HepG2 (cell line): ENCODE measurements at regions not wholly inside any gene's neighbourhood (a gene's known extent, or its start where the extent isn't known, plus 50 kb on each side); places are given as distances from the start of the nearest gene placed in this dataset.

Experiments
- ATAC-seq: fragments of 200-7000 bp; cut with Tn5 transposase; 3 replicates; pipeline ENCODE4 v1.9.1; 2020; ENCODE audit warnings: mild to moderate bottlenecking, moderate library complexity
- BruUV-seq: library from RNA; stranded (reverse); fragments of 400-500 nt; replicated peaks from 2 replicates; lab custom pipeline; 2021; lab: Mats Ljungman, UMichigan
- CTCF ChIA-PET: fragments of 300-600 bp; formaldehyde crosslinking; extraction: SDS; loops from one replicate; lab custom pipeline; 2021; ENCODE audit warnings: low total read pairs, inconsistent platforms, low intra/inter-chr PET ratio; lab: Yijun Ruan, JAX
- POLR2A ChIA-PET: fragments of 350-600 bp; sonication (Branson Sonifier 250); formaldehyde crosslinking; loops from one replicate; lab custom pipeline; 2020; ENCODE audit warnings: antibody characterized with exemption, inconsistent platforms; lab: Yijun Ruan, JAX
- DNase-seq: peaks from one replicate; pipeline ENCODE4 v3.0.0-alpha.2; 2015; ENCODE audit warnings: low spot score
- FAIRE-seq: peaks from 3 replicates; lab custom pipeline; 2011; peaks lifted over from hg19 to GRCh38; lab: Jason Lieb, UNC
- H2AFZ ChIP-seq: one replicate; pipeline ENCODE4 v1.6.1; 2011; ENCODE audit warnings: low read length, inconsistent platforms
- H3K27ac ChIP-seq: fragments of 300-600 bp; 3 replicates; pipeline ENCODE4 v1.8.0; 2011; ENCODE audit warnings: mixed run types, mild to moderate bottlenecking, mixed read lengths, low read length, inconsistent platforms; ENCODE audit not compliant: insufficient read depth; ENCODE audit errors: extremely low read length
- H3K27me3 ChIP-seq, 2 experiments: fragments of 200-600 bp in 1 of 2; 2 replicates in 1 of 2; 3 replicates in 1 of 2; pipeline versions ENCODE4 v1.6.0 to v1.8.0; 2011; ENCODE audit warnings: low read length in 2 of 2, mild to moderate bottlenecking in 2 of 2, moderate library complexity in 2 of 2, inconsistent platforms in 1 of 2; ENCODE audit not compliant: insufficient read depth in 2 of 2, control insufficient read depth in 1 of 2
- H3K36me3 ChIP-seq, 2 experiments: fragments of 200-600 bp in 1 of 2; replicated peaks in 1 of 2; 2 replicates in 1 of 2; 3 replicates in 1 of 2; pipeline versions ENCODE4 v1.5.1 to v1.8.0; 2011; ENCODE audit warnings: low read length in 2 of 2, inconsistent platforms in 1 of 2; ENCODE audit not compliant: insufficient read depth in 2 of 2, control insufficient read depth in 1 of 2
- H3K4me1 ChIP-seq: 2 replicates; pipeline ENCODE4 v1.5.1; 2012; ENCODE audit warnings: low read length, inconsistent platforms; ENCODE audit not compliant: insufficient read depth
- H3K4me2 ChIP-seq: 2 replicates; pipeline ENCODE4 v1.6.0; 2011; ENCODE audit warnings: low read depth, low read length, inconsistent platforms
- H3K4me3 ChIP-seq, 3 experiments: fragments of 200-600 bp in 1 of 3; sonication (generic), shearing (Covaris generic) in 1 of 3; replicated peaks in 1 of 3; 2 replicates each; pipeline ENCODE4 v1.5.1; 2011 to 2016; ENCODE audit warnings: low read length in 3 of 3, inconsistent platforms in 2 of 3, low read depth in 2 of 3, mild to moderate bottlenecking in 2 of 3, control low read depth in 1 of 3, mixed read lengths in 1 of 3; ENCODE audit not compliant: insufficient read depth in 1 of 3
- H3K79me2 ChIP-seq: one replicate; pipeline ENCODE4 v1.6.1; 2011; ENCODE audit warnings: low read length, inconsistent platforms; ENCODE audit not compliant: insufficient read depth
- H3K9ac ChIP-seq: 2 replicates; pipeline ENCODE4 v1.6.0; 2011; ENCODE audit warnings: mild to moderate bottlenecking, low read depth, low read length, inconsistent platforms; ENCODE audit not compliant: insufficient read depth
- H3K9me3 ChIP-seq: 2 replicates; pipeline ENCODE4 v1.5.1; 2012; ENCODE audit warnings: mild to moderate bottlenecking, low read length
- H4K20me1 ChIP-seq: 2 replicates; pipeline ENCODE4 v1.6.0; 2011; ENCODE audit warnings: inconsistent platforms, mild to moderate bottlenecking, low read length, moderate library complexity; ENCODE audit not compliant: insufficient read depth
- CCAR2 ChIP-seq: fragments of 200-400 bp; formaldehyde crosslinking; optimal IDR thresholded peaks from 2 replicates; pipeline ENCODE3; 2018; ENCODE audit warnings: low read depth, mild to moderate bottlenecking, low read length, moderate library complexity
- DMAP1 ChIP-seq: IDR thresholded peaks from 2 replicates; pipeline ENCODE4 v1.6.1; 2016
- GTF3A ChIP-seq: sonication (generic); formaldehyde crosslinking; conservative IDR thresholded peaks from 2 replicates; pipeline ENCODE4 v1.4.0; 2020; ENCODE audit warnings: mild to moderate bottlenecking, missing genetic modification reagents
- MXD4 ChIP-seq: IDR thresholded peaks from 2 replicates; pipeline ENCODE4 v1.6.1; 2016; ENCODE audit warnings: mild to moderate bottlenecking, missing biosample characterization, missing genetic modification reagents
- PCBP1 ChIP-seq: fragments of 200-400 bp; formaldehyde crosslinking; IDR thresholded peaks from 2 replicates; pipeline ENCODE4 v1.6.1; 2017; ENCODE audit warnings: mild to moderate bottlenecking, low read depth, low read length, borderline replicate concordance
- POLR2AphosphoS5 ChIP-seq: IDR thresholded peaks from 2 replicates; pipeline ENCODE4 v1.6.1; 2012; ENCODE audit warnings: low read depth, low read length
- RBFOX2 ChIP-seq: fragments of 200-400 bp; formaldehyde crosslinking; IDR thresholded peaks from 2 replicates; pipeline ENCODE4 v1.6.1; 2017; ENCODE audit warnings: low read depth, mild to moderate bottlenecking, low read length
- RFXANK ChIP-seq: IDR thresholded peaks from 2 replicates; pipeline ENCODE4 v1.6.1; 2016
- TMF1 ChIP-seq: sonication (generic); formaldehyde crosslinking; IDR thresholded peaks from 2 replicates; pipeline ENCODE4 v1.8.1; 2022; ENCODE audit warnings: low read depth, missing genetic modification reagents
- TOE1 ChIP-seq: sonication (generic); formaldehyde crosslinking; IDR thresholded peaks from 2 replicates; pipeline ENCODE4 v1.4.0; 2020; ENCODE audit warnings: mild to moderate bottlenecking, missing genetic modification reagents
- ZNF235 ChIP-seq: sonication (generic); formaldehyde crosslinking; IDR thresholded peaks from 2 replicates; pipeline ENCODE4 v1.8.1; 2023; ENCODE audit warnings: mild to moderate bottlenecking, missing genetic modification reagents, borderline replicate concordance
- ZNF3 ChIP-seq: IDR thresholded peaks from 2 replicates; pipeline ENCODE4 v1.7.0; 2017; ENCODE audit warnings: inconsistent platforms
- ZNF761 ChIP-seq: sonication (generic); formaldehyde crosslinking; conservative IDR thresholded peaks from 2 replicates; pipeline ENCODE4 v1.4.0; 2020; ENCODE audit warnings: mild to moderate bottlenecking, missing genetic modification reagents
- ZSCAN31 ChIP-seq: sonication (generic); formaldehyde crosslinking; IDR thresholded peaks from 2 replicates; pipeline ENCODE4 v1.5.0; 2020; ENCODE audit warnings: low read depth, mild to moderate bottlenecking, missing genetic modification reagents
- WGBS: methylation state at CpG from one replicate; pipeline ENCODE4 v1.1.6; 2017; ENCODE audit warnings: low lambda C conversion rate; 5-methylcytosine and 5-hydroxymethylcytosine counted together
- in situ Hi-C: cut with HindIII; loops from 2 replicates; pipeline ENCODE4 v1.10.0; 2017; ENCODE audit warnings: low pct_unique_long_range_greater_than_20kb; ENCODE audit not compliant: extremely low pct_ligation_motif_present
- intact Hi-C: fragments of 100-400 bp; cut with micrococcal nuclease; formaldehyde crosslinking; loops from one replicate; pipeline ENCODE4 v1.10.0; 2022; ENCODE audit not compliant: unreplicated experiment
- TF ChIP-seq, protein P1 (sequence below): sonication (generic); formaldehyde crosslinking; IDR thresholded peaks from 2 replicates; pipeline ENCODE4 v1.4.0; 2020; ENCODE audit warnings: missing genetic modification reagents, low read depth, mild to moderate bottlenecking, borderline replicate concordance
- TF ChIP-seq, protein P2 (sequence below): sonication (generic); IDR thresholded peaks from 2 replicates; pipeline ENCODE4 v1.6.1; 2016; ENCODE audit warnings: low read depth, borderline replicate concordance
- TF ChIP-seq, protein P3 (sequence below): sonication (generic); formaldehyde crosslinking; IDR thresholded peaks from 2 replicates; pipeline ENCODE4 v1.8.0; 2022; ENCODE audit warnings: missing genetic modification reagents, mild to moderate bottlenecking, borderline replicate concordance

DNA sequence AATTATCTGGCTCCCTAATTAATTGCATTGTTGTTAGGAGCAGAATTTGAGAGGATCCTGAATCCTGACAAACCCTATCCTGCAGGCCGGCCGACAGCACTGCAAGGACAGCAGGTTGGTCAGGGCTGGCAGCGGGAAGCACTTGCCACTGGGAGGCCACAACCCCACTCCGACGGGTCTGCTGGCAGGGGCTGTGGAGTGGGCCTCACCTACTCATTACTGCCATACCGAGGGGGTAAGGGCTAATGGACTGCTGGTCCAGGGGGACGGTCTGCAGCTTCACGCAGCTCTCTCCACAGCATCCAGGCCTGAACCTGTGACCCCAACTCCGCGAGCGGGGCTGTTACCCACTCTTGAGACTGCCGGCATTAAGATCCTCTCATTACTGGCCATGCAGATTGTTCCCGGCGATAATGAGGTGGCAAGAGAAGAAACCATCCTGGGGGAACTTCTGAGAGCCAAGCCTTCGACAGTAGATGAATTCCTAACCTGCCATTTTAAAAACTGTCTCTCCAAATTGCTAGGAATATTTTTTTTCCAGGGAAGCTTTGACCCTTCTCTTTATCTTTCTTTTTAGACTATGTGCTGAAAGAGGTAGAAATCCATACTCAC is 501.3 kb downstream of the OMA1 start:
- ATAC-seq (no peak), DNase-seq (no peak), FAIRE-seq (no peak)
- H3K79me2 ChIP-seq: no peaks in the 10 kb centered on the region
- POLR2A ChIA-PET: no interaction called here
- CTCF ChIA-PET: no interaction called here
- no peaks in the 10 kb centered on the region for H3K9me3 ChIP-seq
- H4K20me1 ChIP-seq: no peaks in the 10 kb centered on the region
- H3K9ac ChIP-seq: no peak overlapping the region
- no TSS peak for BruUV-seq
- no peak overlapping the region for H3K27ac ChIP-seq
- no peak overlapping the region for H3K4me2 ChIP-seq
- intact Hi-C loops (no loop called here), in situ Hi-C loops (loop anchor here (10.0 to 25.0 kb wide), 2 partner anchors 620 to 1208 kb away; partner anchors contain the start of gene DAB1)
- H3K4me1 ChIP-seq: no peaks in the 10 kb centered on the region
- no peak for TF ChIP-seq ZNF235
- no peak for TF ChIP-seq RBFOX2
- WGBS: 64% methylated on average over 12 of the region's 15 CpGs
- H3K27me3 ChIP-seq: no peaks in the 10 kb centered on the region; a peak in 1 of 5 replicates
- no peaks in the 10 kb centered on the region for H3K36me3 ChIP-seq
- H2AFZ ChIP-seq: no peak overlapping the region
- no peak overlapping the region for H3K4me3 ChIP-seq

DNA sequence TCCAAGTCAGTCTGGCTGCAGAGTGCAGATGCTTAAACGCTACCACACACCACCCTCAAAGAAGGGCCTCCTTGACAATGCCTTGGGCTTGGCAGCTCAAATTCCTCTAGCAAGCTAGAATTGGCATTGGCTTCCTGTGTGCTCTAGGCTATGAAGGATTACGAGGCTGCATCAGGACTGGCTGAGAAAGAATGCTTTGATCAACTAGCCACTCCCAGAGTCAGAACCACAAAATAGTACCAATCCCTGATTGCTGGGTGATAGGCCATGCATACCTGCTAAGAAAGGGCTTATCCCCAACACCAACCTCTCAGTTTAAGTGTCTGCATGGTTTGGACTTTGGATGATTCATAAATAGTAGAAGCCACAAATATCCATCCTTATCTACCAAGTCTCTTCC is 504.9 kb downstream of the OMA1 start:
- Histone ChIP-seq H3K9ac (no peak overlapping the region), H3K79me2 (no peaks in the 10 kb centered on the region), H3K4me3 (no peak overlapping the region), H2AFZ (no peak overlapping the region), H3K9me3 (no peaks in the 10 kb centered on the region), H3K27ac (no peak overlapping the region), H3K4me1 (no peaks in the 10 kb centered on the region)
- CTCF ChIA-PET: no interaction called here
- POLR2A ChIA-PET: no interaction called here
- no peak for FAIRE-seq
- TF ChIP-seq, protein P1, sequence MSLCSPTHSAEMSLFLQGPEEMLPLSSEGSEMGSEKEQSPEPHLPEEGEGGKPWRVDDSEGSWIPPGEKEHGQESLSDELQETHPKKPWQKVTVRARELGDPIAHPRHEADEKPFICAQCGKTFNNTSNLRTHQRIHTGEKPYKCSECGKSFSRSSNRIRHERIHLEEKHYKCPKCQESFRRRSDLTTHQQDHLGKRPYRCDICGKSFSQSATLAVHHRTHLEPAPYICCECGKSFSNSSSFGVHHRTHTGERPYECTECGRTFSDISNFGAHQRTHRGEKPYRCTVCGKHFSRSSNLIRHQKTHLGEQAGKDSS (CRISPR knock-in tag): no peak
- TF ChIP-seq, protein P2, sequence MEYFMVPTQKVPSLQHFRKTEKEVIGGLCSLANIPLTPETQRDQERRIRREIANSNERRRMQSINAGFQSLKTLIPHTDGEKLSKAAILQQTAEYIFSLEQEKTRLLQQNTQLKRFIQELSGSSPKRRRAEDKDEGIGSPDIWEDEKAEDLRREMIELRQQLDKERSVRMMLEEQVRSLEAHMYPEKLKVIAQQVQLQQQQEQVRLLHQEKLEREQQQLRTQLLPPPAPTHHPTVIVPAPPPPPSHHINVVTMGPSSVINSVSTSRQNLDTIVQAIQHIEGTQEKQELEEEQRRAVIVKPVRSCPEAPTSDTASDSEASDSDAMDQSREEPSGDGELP: no peak
- TF ChIP-seq GTF3A (CRISPR knock-in tag) (no peak), PCBP1 (no peak), DMAP1 (no peak), MXD4 (CRISPR knock-in tag) (no peak), RFXANK (no peak), POLR2AphosphoS5 (no peak), ZNF761 (no peak), CCAR2 (no peak), TOE1 (CRISPR knock-in tag) (no peak), TMF1 (no peak), ZSCAN31 (no peak), ZNF3 (CRISPR knock-in tag) (no peak)
- TF ChIP-seq, protein P3, sequence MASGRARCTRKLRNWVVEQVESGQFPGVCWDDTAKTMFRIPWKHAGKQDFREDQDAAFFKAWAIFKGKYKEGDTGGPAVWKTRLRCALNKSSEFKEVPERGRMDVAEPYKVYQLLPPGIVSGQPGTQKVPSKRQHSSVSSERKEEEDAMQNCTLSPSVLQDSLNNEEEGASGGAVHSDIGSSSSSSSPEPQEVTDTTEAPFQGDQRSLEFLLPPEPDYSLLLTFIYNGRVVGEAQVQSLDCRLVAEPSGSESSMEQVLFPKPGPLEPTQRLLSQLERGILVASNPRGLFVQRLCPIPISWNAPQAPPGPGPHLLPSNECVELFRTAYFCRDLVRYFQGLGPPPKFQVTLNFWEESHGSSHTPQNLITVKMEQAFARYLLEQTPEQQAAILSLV (CRISPR knock-in tag): no peak
- TF ChIP-seq, all 625 proteins: peak for 0
- H3K36me3 ChIP-seq: no peaks in the 10 kb centered on the region
- no TSS peak for BruUV-seq
- no peak for ATAC-seq
- 25% methylated on average over 2 of the region's 2 CpGs for WGBS
- no peaks in the 10 kb centered on the region; a peak in 1 of 5 replicates for H3K27me3 ChIP-seq
- no peaks in the 10 kb centered on the region for H4K20me1 ChIP-seq
- DNase-seq: no peak
- no peak overlapping the region for H3K4me2 ChIP-seq
- intact Hi-C loops: no loop called here
- in situ Hi-C loops: loop anchor here (10.0 to 25.0 kb wide), 2 partner anchors 617 to 1204 kb away; partner anchors contain the start of gene DAB1
